ENCODE measurements at regions not wholly inside any gene's neighbourhood (a gene's known extent, or its start where the extent isn't known, plus 50 kb on each side); places are given as distances from the start of the nearest gene placed in this dataset.

GRCh38 chr2:198695879-198696278, 761.9 kb downstream of the SATB2 start:
- ChIA-PET CTCF (no interaction called here), POLR2A (no interaction called here)
- Histone ChIP-seq H3K4me1 (ENCODE audit: control insufficient read depth in 2 of 2, insufficient read depth in 2 of 2, low read length in 2 of 2) (no peaks in the 10 kb centered on the region), H3K9me3 (ENCODE audit: control extremely low read depth in 1 of 3, control insufficient read depth in 2 of 3, insufficient read depth in 1 of 3, low read length in 2 of 3) (no peaks in the 10 kb centered on the region), H3K36me3 (replicated peaks in 1 of 2; ENCODE audit: control extremely low read depth in 1 of 2, control insufficient read depth in 1 of 2, extremely low read depth in 1 of 2, insufficient read depth in 2 of 2, low read length in 1 of 2) (no peaks in the 10 kb centered on the region), H3K4me2 (replicated peaks; ENCODE audit: low read depth, low read length, poor library complexity, severe bottlenecking) (no peak overlapping the region), H3K4me3 (ENCODE audit: control extremely low read depth in 1 of 5, extremely low read depth in 1 of 5, insufficient read depth in 1 of 5, low read depth in 2 of 5, low read length in 4 of 5) (no peak overlapping the region), H2AFZ (ENCODE audit: insufficient read depth, low read depth, low read length, poor library complexity, severe bottlenecking) (no peak overlapping the region), H3K9ac (ENCODE audit: low read length) (no peak overlapping the region), H3K27me3 (replicated peaks in 1 of 4; ENCODE audit: control extremely low read depth in 1 of 4, control insufficient read depth in 3 of 4, insufficient read depth in 4 of 4, low read length in 3 of 4) (no peaks in the 10 kb centered on the region), H3K27ac (ENCODE audit: low read length in 2 of 2) (no peak overlapping the region), H3K79me2 (ENCODE audit: control insufficient read depth, insufficient read depth, low read length) (no peaks in the 10 kb centered on the region), H4K20me1 (ENCODE audit: control insufficient read depth, insufficient read depth, low read length, poor library complexity, severe bottlenecking) (no peaks in the 10 kb centered on the region)
- Mint-ChIP-seq H3K27ac (no peak overlapping the region), H3K4me1 (no peaks in the 10 kb centered on the region), H3K27me3 (no peaks in the 10 kb centered on the region), H3K4me3 (no peak overlapping the region), H3K9me3 (ENCODE audit: insufficient read depth) (no peaks in the 10 kb centered on the region)
- TF ChIP-seq EZH2 (IDR thresholded peaks at IDR 0.05; ENCODE audit: borderline replicate concordance, insufficient read depth, low read depth, low read length, poor library complexity, severe bottlenecking): no peak
- no peak for TF ChIP-seq CTCF (IDR thresholded peaks at IDR 0.05)
- no peak for ATAC-seq (ENCODE audit: low read depth)
- intact Hi-C loops (cut with micrococcal nuclease): no loop called here
- no peak for DNase-seq

GRCh38 chr2:198692907-198693510, 764.7 kb downstream of the SATB2 start:
- POLR2A ChIA-PET: no interaction called here
- Mint-ChIP-seq H3K9me3 (ENCODE audit: insufficient read depth) (no peaks in the 10 kb centered on the region), H3K27me3 (no peaks in the 10 kb centered on the region), H3K27ac (no peak overlapping the region), H3K4me3 (no peak overlapping the region), H3K4me1 (no peaks in the 10 kb centered on the region)
- H3K4me1 ChIP-seq (ENCODE audit: control insufficient read depth in 2 of 2, insufficient read depth in 2 of 2, low read length in 2 of 2): no peaks in the 10 kb centered on the region
- no peak overlapping the region for H3K9ac ChIP-seq (ENCODE audit: low read length)
- no peak overlapping the region for H2AFZ ChIP-seq (ENCODE audit: insufficient read depth, low read depth, low read length, poor library complexity, severe bottlenecking)
- no peak overlapping the region for H3K4me3 ChIP-seq (ENCODE audit: control extremely low read depth in 1 of 5, extremely low read depth in 1 of 5, insufficient read depth in 1 of 5, low read depth in 2 of 5, low read length in 4 of 5)
- H3K27ac ChIP-seq (ENCODE audit: low read length in 2 of 2): no peak overlapping the region
- no peaks in the 10 kb centered on the region for H3K9me3 ChIP-seq (ENCODE audit: control extremely low read depth in 1 of 3, control insufficient read depth in 2 of 3, insufficient read depth in 1 of 3, low read length in 2 of 3)
- no peaks in the 10 kb centered on the region for H4K20me1 ChIP-seq (ENCODE audit: control insufficient read depth, insufficient read depth, low read length, poor library complexity, severe bottlenecking)
- no peaks in the 10 kb centered on the region for H3K79me2 ChIP-seq (ENCODE audit: control insufficient read depth, insufficient read depth, low read length)
- no peaks in the 10 kb centered on the region for H3K36me3 ChIP-seq (replicated peaks in 1 of 2; ENCODE audit: control extremely low read depth in 1 of 2, control insufficient read depth in 1 of 2, extremely low read depth in 1 of 2, insufficient read depth in 2 of 2, low read length in 1 of 2)
- ATAC-seq (ENCODE audit: low read depth) (no peak), DNase-seq (no peak)
- no peaks in the 10 kb centered on the region for H3K27me3 ChIP-seq (replicated peaks in 1 of 4; ENCODE audit: control extremely low read depth in 1 of 4, control insufficient read depth in 3 of 4, insufficient read depth in 4 of 4, low read length in 3 of 4)
- CTCF ChIA-PET: no interaction called here
- WGBS (ENCODE audit: insufficient coverage): 96% methylated on average over 5 of the region's 9 CpGs
- no peak for TF ChIP-seq EZH2 (IDR thresholded peaks at IDR 0.05; ENCODE audit: borderline replicate concordance, insufficient read depth, low read depth, low read length, poor library complexity, severe bottlenecking)
- TF ChIP-seq CTCF (IDR thresholded peaks at IDR 0.05): no peak
- intact Hi-C loops (cut with micrococcal nuclease): no loop called here
- no peak overlapping the region for H3K4me2 ChIP-seq (replicated peaks; ENCODE audit: low read depth, low read length, poor library complexity, severe bottlenecking)
